Endodermal cell (in vitro differentiated cells): ENCODE measurements at regions not wholly inside any gene's neighbourhood (a gene's known extent, or its start where the extent isn't known, plus 50 kb on each side); places are given as distances from the start of the nearest gene placed in this dataset.

Experiments
- DNase-seq: peaks from one replicate; pipeline ENCODE4 v3.0.0-alpha.2; 2017
- H3K27ac ChIP-seq: 2 replicates; pipeline ENCODE4 v1.5.1; 2013; ENCODE audit warnings: mild to moderate bottlenecking, low read depth, low read length, moderate library complexity
- H3K27me3 ChIP-seq: 2 replicates; pipeline ENCODE4 v1.6.1; 2013; ENCODE audit warnings: mild to moderate bottlenecking, low read length, moderate library complexity; ENCODE audit not compliant: insufficient read depth, control insufficient read depth, poor library complexity, severe bottlenecking
- H3K36me3 ChIP-seq: 2 replicates; pipeline ENCODE4 v1.7.0; 2013; ENCODE audit warnings: mild to moderate bottlenecking, low read length, moderate library complexity; ENCODE audit not compliant: control insufficient read depth, insufficient read depth
- H3K4me1 ChIP-seq: one replicate; pipeline ENCODE4 v1.7.0; 2013; ENCODE audit warnings: low read length; ENCODE audit not compliant: control insufficient read depth, insufficient read depth
- H3K4me3 ChIP-seq: 2 replicates; pipeline ENCODE4 v1.5.1; 2013; ENCODE audit warnings: mild to moderate bottlenecking, low read length, moderate library complexity
- H3K9ac ChIP-seq: 2 replicates; pipeline ENCODE4 v1.6.1; 2013; ENCODE audit warnings: mild to moderate bottlenecking, low read length, moderate library complexity; ENCODE audit not compliant: poor library complexity, severe bottlenecking; ENCODE audit errors: extremely low read depth
- H3K9me3 ChIP-seq: 2 replicates; pipeline ENCODE4 v1.6.1; 2013; ENCODE audit warnings: mild to moderate bottlenecking, low read length, moderate library complexity; ENCODE audit not compliant: control insufficient read depth
- H3K27ac Mint-ChIP-seq: 2 replicates; pipeline ENCODE4 v1.8.0; 2020; ENCODE audit warnings: mixed read lengths
- H3K27me3 Mint-ChIP-seq: 2 replicates; pipeline ENCODE4 v1.8.0; 2021; ENCODE audit warnings: mild to moderate bottlenecking, mixed read lengths; ENCODE audit not compliant: insufficient read depth
- H3K36me3 Mint-ChIP-seq: 2 replicates; pipeline ENCODE4 v1.8.0; 2020; ENCODE audit warnings: low read depth, mixed read lengths
- H3K4me1 Mint-ChIP-seq: 2 replicates; pipeline ENCODE4 v1.8.0; 2020; ENCODE audit warnings: mixed read lengths
- H3K4me3 Mint-ChIP-seq: 2 replicates; pipeline ENCODE4 v1.8.0; 2020; ENCODE audit warnings: mild to moderate bottlenecking, moderate library complexity, mixed read lengths
- H3K9me3 Mint-ChIP-seq: 2 replicates; pipeline ENCODE4 v1.8.0; 2020; ENCODE audit warnings: mild to moderate bottlenecking, mixed read lengths
- WGBS, 2 experiments: methylation state at CpG; one replicate each; pipeline versions ENCODE4 v1.1.5 to v1.1.7; 2013; ENCODE audit warnings: missing lambda C conversion rate in 2 of 2, mixed read lengths in 1 of 2; ENCODE audit not compliant: insufficient coverage in 1 of 2, insufficient read length in 1 of 2; 5-methylcytosine and 5-hydroxymethylcytosine counted together
- TF ChIP-seq, protein P1 (sequence below): fragments of 200-600 bp; sonication (generic); conservative IDR thresholded peaks from 2 replicates; pipeline ENCODE4 v1.5.0; 2021; ENCODE audit warnings: antibody characterized with exemption, mild to moderate bottlenecking

GRCh38 chr2:237150186-237150585 lies 64.5 kb downstream of the COPS8 start:
- WGBS, 2 experiments: 90% methylated on average over 1 of the region's 1 CpG
- H3K4me1 ChIP-seq: no peaks in the 10 kb centered on the region
- no peak overlapping the region for H3K9ac ChIP-seq
- no peak for DNase-seq
- peaks cover 10% of the 10 kb centered on the region for H3K36me3 Mint-ChIP-seq
- H3K9me3 Mint-ChIP-seq: peaks cover 34% of the 10 kb centered on the region
- H3K4me3 ChIP-seq: no peak overlapping the region
- peaks cover 7% of the 10 kb centered on the region for H3K4me1 Mint-ChIP-seq
- H3K27me3 ChIP-seq: no peaks in the 10 kb centered on the region
- H3K27me3 Mint-ChIP-seq: peaks cover 3% of the 10 kb centered on the region
- no peaks in the 10 kb centered on the region for H3K36me3 ChIP-seq
- H3K9me3 ChIP-seq: peaks cover 26% of the 10 kb centered on the region
- no peak overlapping the region for H3K4me3 Mint-ChIP-seq
- no peak overlapping the region for H3K27ac Mint-ChIP-seq
- no peak overlapping the region for H3K27ac ChIP-seq
- TF ChIP-seq, protein P1, sequence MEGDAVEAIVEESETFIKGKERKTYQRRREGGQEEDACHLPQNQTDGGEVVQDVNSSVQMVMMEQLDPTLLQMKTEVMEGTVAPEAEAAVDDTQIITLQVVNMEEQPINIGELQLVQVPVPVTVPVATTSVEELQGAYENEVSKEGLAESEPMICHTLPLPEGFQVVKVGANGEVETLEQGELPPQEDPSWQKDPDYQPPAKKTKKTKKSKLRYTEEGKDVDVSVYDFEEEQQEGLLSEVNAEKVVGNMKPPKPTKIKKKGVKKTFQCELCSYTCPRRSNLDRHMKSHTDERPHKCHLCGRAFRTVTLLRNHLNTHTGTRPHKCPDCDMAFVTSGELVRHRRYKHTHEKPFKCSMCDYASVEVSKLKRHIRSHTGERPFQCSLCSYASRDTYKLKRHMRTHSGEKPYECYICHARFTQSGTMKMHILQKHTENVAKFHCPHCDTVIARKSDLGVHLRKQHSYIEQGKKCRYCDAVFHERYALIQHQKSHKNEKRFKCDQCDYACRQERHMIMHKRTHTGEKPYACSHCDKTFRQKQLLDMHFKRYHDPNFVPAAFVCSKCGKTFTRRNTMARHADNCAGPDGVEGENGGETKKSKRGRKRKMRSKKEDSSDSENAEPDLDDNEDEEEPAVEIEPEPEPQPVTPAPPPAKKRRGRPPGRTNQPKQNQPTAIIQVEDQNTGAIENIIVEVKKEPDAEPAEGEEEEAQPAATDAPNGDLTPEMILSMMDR: no peak

DNA sequence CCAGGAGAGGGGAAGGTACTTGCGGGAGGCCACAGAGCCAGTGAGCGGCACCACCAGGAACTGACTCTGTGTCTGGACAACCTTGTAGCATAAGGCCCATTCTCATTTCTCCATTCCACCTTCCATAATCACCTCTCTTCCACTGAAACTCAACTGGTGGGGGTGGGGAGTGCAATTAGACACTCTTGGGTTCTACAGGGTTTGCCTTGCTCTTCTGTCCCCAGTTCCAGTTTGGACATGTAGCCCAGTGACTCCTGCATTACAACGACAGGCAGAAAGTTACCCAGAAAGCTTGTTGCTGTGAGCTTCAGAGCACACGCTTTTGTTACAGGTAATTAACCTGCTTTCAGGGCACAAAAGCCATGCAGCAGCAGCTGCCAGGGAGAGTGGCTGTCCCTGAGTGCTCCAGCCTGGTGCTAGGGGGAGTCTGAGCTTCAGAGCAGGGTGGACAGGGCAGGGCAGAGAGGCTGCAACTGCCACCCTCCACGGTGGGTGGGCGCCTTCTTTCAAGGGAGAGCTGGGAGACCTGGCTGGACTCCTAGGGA lies 65.2 kb downstream of the COPS8 start:
- no peaks in the 10 kb centered on the region for H3K36me3 ChIP-seq
- Mint-ChIP-seq H3K4me1 (peaks cover 7% of the 10 kb centered on the region), H3K9me3 (peaks cover 30% of the 10 kb centered on the region), H3K36me3 (peaks cover 9% of the 10 kb centered on the region), H3K27me3 (peaks cover 3% of the 10 kb centered on the region), H3K27ac (no peak overlapping the region), H3K4me3 (no peak overlapping the region)
- no peak overlapping the region for H3K27ac ChIP-seq
- H3K4me3 ChIP-seq: no peak overlapping the region
- no peak for DNase-seq
- TF ChIP-seq, protein P1: no peak
- peaks cover 22% of the 10 kb centered on the region for H3K9me3 ChIP-seq
- WGBS, 2 experiments: 90 to 93% methylated on average over 3 to 6 of the region's 6 CpGs
- H3K4me1 ChIP-seq: no peaks in the 10 kb centered on the region
- H3K27me3 ChIP-seq: no peaks in the 10 kb centered on the region
- no peak overlapping the region for H3K9ac ChIP-seq

DNA sequence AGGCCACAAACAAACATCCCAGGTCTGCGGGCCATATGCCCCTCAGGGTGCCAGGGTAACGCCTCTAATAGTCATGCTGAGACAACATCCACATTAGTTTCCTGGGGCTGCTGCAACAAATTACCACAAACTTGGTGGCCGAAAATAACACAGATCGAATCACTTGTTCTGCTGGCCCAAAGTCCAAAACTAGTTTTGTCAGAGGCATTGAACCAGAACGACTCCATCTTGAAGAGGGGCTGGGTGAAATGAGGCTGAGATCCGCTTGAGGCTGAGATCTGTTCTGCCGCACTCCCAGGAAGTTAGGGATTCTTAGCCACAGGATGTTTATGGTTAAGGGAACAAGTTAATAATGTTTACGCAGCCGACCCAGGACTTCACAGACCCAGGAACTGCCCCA lies 66.7 kb downstream of the COPS8 start:
- Mint-ChIP-seq H3K27ac (no peak overlapping the region), H3K4me3 (no peak overlapping the region), H3K27me3 (peaks cover 5% of the 10 kb centered on the region), H3K9me3 (peaks cover 16% of the 10 kb centered on the region), H3K36me3 (peaks cover 2% of the 10 kb centered on the region), H3K4me1 (peaks cover 8% of the 10 kb centered on the region)
- no peak overlapping the region for H3K4me3 ChIP-seq
- H3K27ac ChIP-seq: no peak overlapping the region
- peak; percentile 40 for DNase-seq
- TF ChIP-seq, protein P1: no peak
- no peaks in the 10 kb centered on the region for H3K4me1 ChIP-seq
- no peaks in the 10 kb centered on the region for H3K27me3 ChIP-seq
- H3K36me3 ChIP-seq: no peaks in the 10 kb centered on the region
- H3K9ac ChIP-seq: no peak overlapping the region
- peaks cover 7% of the 10 kb centered on the region for H3K9me3 ChIP-seq
- WGBS, 2 experiments: 91 to 92% methylated on average over 8 to 9 of the region's 9 CpGs
